T-cell (primary cell): ENCODE measurements at regions not wholly inside any gene's neighbourhood (a gene's known extent, or its start where the extent isn't known, plus 50 kb on each side); places are given as distances from the start of the nearest gene placed in this dataset.

Experiments
- ATAC-seq, 4 experiments: fragments of 200-7000 bp in 3 of 4; fragments of 150-1000 bp in 1 of 4; cut with Tn5 transposase; replicated peaks in 1 of 4; 1 replicate in 3 of 4; 2 replicates in 1 of 4; pipeline ENCODE4 v1.10.0; 2021; ENCODE audit warnings: moderate library complexity in 3 of 4, mild to moderate bottlenecking in 2 of 4, moderate number of reproducible peaks in 1 of 4
- CTCF ChIA-PET, 2 donors: fragments of 300-600 bp; sonication (Branson Sonifier 250); formaldehyde crosslinking; loops; one replicate each; lab custom pipeline; 2022; ENCODE audit warnings: antibody characterized with exemption in 2 of 2; lab: Charles Lee
- POLR2A ChIA-PET, 2 donors: fragments of 300-600 bp; sonication (Branson Sonifier 250); formaldehyde crosslinking; loops; one replicate each; lab custom pipeline; 2022; ENCODE audit warnings: antibody characterized with exemption in 2 of 2; lab: Charles Lee
- DNase-seq, 35 experiments: peaks; one replicate each; pipeline versions ENCODE4 v3.0.0 to v3.0.0-alpha.2; 2013 to 2023
- H3K27ac ChIP-seq: one replicate; pipeline ENCODE4 v1.5.1; 2013; ENCODE audit warnings: low read length
- H3K27me3 ChIP-seq, 2 experiments: replicated peaks in 1 of 2; 1 replicate in 1 of 2; 2 replicates in 1 of 2; pipeline versions ENCODE4 v1.6.1 to v1.7.0; 2013; ENCODE audit warnings: low read length in 1 of 2, mixed read lengths in 1 of 2; ENCODE audit not compliant: control insufficient read depth in 2 of 2, insufficient read depth in 2 of 2; ENCODE audit errors: extremely low read depth in 1 of 2
- H3K36me3 ChIP-seq, 2 donors: 1 replicate in 1 of 2; 2 replicates in 1 of 2; pipeline versions ENCODE4 v1.6.1 to v1.7.0; 2013; ENCODE audit warnings: low read length in 1 of 2; ENCODE audit not compliant: control insufficient read depth in 2 of 2, insufficient read depth in 1 of 2; ENCODE audit errors: extremely low read depth in 1 of 2
- H3K4me1 ChIP-seq, 2 experiments: 1 replicate in 1 of 2; 2 replicates in 1 of 2; pipeline versions ENCODE4 v1.6.1 to v1.7.0; 2013; ENCODE audit warnings: low read length in 2 of 2, mixed read lengths in 1 of 2; ENCODE audit not compliant: insufficient read depth in 2 of 2, control insufficient read depth in 1 of 2; ENCODE audit errors: extremely low read depth in 1 of 2
- H3K4me3 ChIP-seq, 2 donors: 1 replicate in 1 of 2; 2 replicates in 1 of 2; pipeline versions ENCODE4 v1.5.1 to v1.7.0; 2013; ENCODE audit warnings: mild to moderate bottlenecking in 2 of 2, low read length in 1 of 2, moderate library complexity in 1 of 2; ENCODE audit not compliant: control insufficient read depth in 1 of 2; ENCODE audit errors: extremely low read depth in 1 of 2
- H3K9me3 ChIP-seq: 2 replicates; pipeline ENCODE4 v1.7.0; 2013
- H3K27ac Mint-ChIP-seq, 2 donors: one replicate each; pipeline ENCODE4 v1.8.0; 2020 to 2021; ENCODE audit warnings: mild to moderate bottlenecking in 2 of 2, mixed read lengths in 2 of 2
- H3K27me3 Mint-ChIP-seq, 2 donors: one replicate each; pipeline ENCODE4 v1.8.0; 2021 to 2022; ENCODE audit warnings: mixed read lengths in 2 of 2
- H3K36me3 Mint-ChIP-seq: one replicate; pipeline ENCODE4 v1.8.0; 2021; ENCODE audit warnings: mixed read lengths
- H3K4me1 Mint-ChIP-seq, 3 donors: one replicate each; pipeline ENCODE4 v1.8.0; 2020 to 2022; ENCODE audit warnings: mixed read lengths in 3 of 3, mild to moderate bottlenecking in 1 of 3
- H3K4me3 Mint-ChIP-seq, 3 donors: one replicate each; pipeline ENCODE4 v1.8.0; 2020 to 2022; ENCODE audit warnings: mild to moderate bottlenecking in 3 of 3, mixed read lengths in 3 of 3, moderate library complexity in 3 of 3
- H3K9me3 Mint-ChIP-seq, 3 donors: one replicate each; pipeline ENCODE4 v1.8.0; 2020 to 2022; ENCODE audit warnings: mixed read lengths in 3 of 3
- WGBS: methylation state at CpG from one replicate; pipeline ENCODE4 v1.1.5; 2013; ENCODE audit warnings: missing lambda C conversion rate; ENCODE audit not compliant: insufficient coverage; 5-methylcytosine and 5-hydroxymethylcytosine counted together

- H3K4me3 ChIP-seq: no peak overlapping the region
- DNase-seq (peak in 1 of 35 experiments; percentile 20), ATAC-seq (no peak)
- no peaks in the 10 kb centered on the region for H3K4me1 ChIP-seq
- Mint-ChIP-seq H3K9me3 (no peaks in the 10 kb centered on the region), H3K36me3 (no peaks in the 10 kb centered on the region), H3K27ac (no peak overlapping the region), H3K4me3 (no peak overlapping the region), H3K27me3 (peaks cover 6 to 33% of the 10 kb centered on the region in 2 donors), H3K4me1 (no peaks in the 10 kb centered on the region)
- ChIA-PET POLR2A (no interaction called here), CTCF (no interaction called here)
- 89% methylated on average over 14 of the region's 20 CpGs for WGBS
- H3K27ac ChIP-seq: no peak overlapping the region
- H3K9me3 ChIP-seq: no peaks in the 10 kb centered on the region
- H3K36me3 ChIP-seq: no peaks in the 10 kb centered on the region
- H3K27me3 ChIP-seq: peaks cover 0 to 41% of the 10 kb centered on the region in 2 experiments
These were observed 134.2 kb upstream of the HS6ST1 start for GRCh38 chr2:128452536-128453530.

DNA sequence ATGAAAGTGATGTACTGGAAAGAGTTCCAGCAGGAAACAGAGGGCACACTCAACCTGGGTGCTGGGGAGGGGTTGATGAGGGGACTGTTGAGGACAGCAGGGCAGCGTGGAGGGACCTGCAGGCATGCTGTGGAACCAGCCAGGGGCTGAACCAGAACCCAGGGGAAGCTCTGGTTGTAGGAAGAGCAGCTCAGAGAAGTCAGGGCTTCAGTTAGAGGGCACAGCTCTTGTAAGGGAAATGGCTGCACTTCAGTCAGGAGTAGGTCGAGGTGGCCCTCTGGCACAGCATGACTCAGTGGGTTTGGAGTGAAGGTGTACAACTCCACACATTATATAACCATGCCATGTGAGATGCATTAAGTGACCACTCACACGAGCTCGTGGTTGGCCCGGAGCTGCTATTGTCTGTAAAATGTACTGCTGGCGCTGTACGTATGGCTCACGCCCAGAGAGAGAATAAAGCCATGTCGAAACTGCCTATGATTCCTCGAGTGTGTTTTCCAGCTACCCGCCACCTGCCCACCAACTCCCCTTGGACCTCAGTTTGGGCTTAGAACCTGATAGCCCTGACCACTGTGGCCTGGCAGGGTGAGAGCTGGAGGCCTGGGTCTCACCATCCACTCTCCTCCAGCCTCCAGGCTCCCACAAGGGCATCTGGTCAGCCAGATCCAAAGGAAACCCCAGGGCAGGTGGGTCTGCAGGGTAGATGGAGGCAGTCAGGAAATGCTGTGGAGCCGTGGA lies 136.5 kb upstream of the HS6ST1 start:
- Mint-ChIP-seq H3K9me3 (no peaks in the 10 kb centered on the region), H3K4me1 (no peaks in the 10 kb centered on the region), H3K36me3 (no peaks in the 10 kb centered on the region), H3K4me3 (no peak overlapping the region), H3K27me3 (peaks cover 6 to 38% of the 10 kb centered on the region in 2 donors), H3K27ac (no peak overlapping the region)
- H3K4me3 ChIP-seq: no peak overlapping the region
- POLR2A ChIA-PET: no interaction called here
- H3K4me1 ChIP-seq: no peaks in the 10 kb centered on the region
- CTCF ChIA-PET: no interaction called here
- peaks cover 0 to 36% of the 10 kb centered on the region in 2 experiments for H3K27me3 ChIP-seq
- H3K36me3 ChIP-seq: no peaks in the 10 kb centered on the region
- ATAC-seq (no peak), DNase-seq (peak in 1 of 35 experiments; percentile 12)
- H3K27ac ChIP-seq: no peak overlapping the region
- H3K9me3 ChIP-seq: no peaks in the 10 kb centered on the region
- WGBS: 87% methylated on average over 11 of the region's 12 CpGs

GRCh38 chr2:128455721-128456050 lies 137.0 kb upstream of the HS6ST1 start:
- no peak overlapping the region for H3K4me3 Mint-ChIP-seq
- Histone ChIP-seq H3K4me1 (no peaks in the 10 kb centered on the region), H3K27ac (no peak overlapping the region), H3K9me3 (no peaks in the 10 kb centered on the region), H3K36me3 (no peaks in the 10 kb centered on the region), H3K27me3 (peaks cover 0 to 36% of the 10 kb centered on the region in 2 experiments), H3K4me3 (no peak overlapping the region)
- ChIA-PET POLR2A (no interaction called here), CTCF (no interaction called here)
- H3K27ac Mint-ChIP-seq: no peak overlapping the region
- no peaks in the 10 kb centered on the region for H3K9me3 Mint-ChIP-seq
- no peak for DNase-seq
- peaks cover 6 to 38% of the 10 kb centered on the region in 2 donors for H3K27me3 Mint-ChIP-seq
- H3K36me3 Mint-ChIP-seq: no peaks in the 10 kb centered on the region
- no CpG with 5 or more reads among the region's 1 CpG for WGBS
- ATAC-seq: no peak
- no peaks in the 10 kb centered on the region for H3K4me1 Mint-ChIP-seq

GRCh38 chr2:128456281-128456680 lies 137.6 kb upstream of the HS6ST1 start:
- peak in 1 of 35 experiments; percentile 10 for DNase-seq
- H3K27me3 Mint-ChIP-seq: peaks cover 6 to 38% of the 10 kb centered on the region in 2 donors

GRCh38 chr2:128457006-128457604 lies 138.4 kb upstream of the HS6ST1 start:
- peaks cover 2 to 7% (median 5%) of the 10 kb centered on the region in 3 donors for H3K9me3 Mint-ChIP-seq
- H3K27ac ChIP-seq: no peak overlapping the region
- H3K4me3 ChIP-seq: no peak overlapping the region
- peaks cover 0 to 29% of the 10 kb centered on the region in 2 experiments for H3K27me3 ChIP-seq
- H3K4me3 Mint-ChIP-seq: no peak overlapping the region
- 95% methylated on average over 4 of the region's 4 CpGs for WGBS
- no peak for ATAC-seq
- peaks cover 6 to 34% of the 10 kb centered on the region in 2 donors for H3K27me3 Mint-ChIP-seq
- CTCF ChIA-PET: no interaction called here
- no peak overlapping the region for H3K27ac Mint-ChIP-seq
- H3K36me3 Mint-ChIP-seq: no peaks in the 10 kb centered on the region
- peak in 1 of 35 experiments; percentile 14 for DNase-seq
- POLR2A ChIA-PET: no interaction called here
- no peaks in the 10 kb centered on the region for H3K9me3 ChIP-seq
- H3K4me1 ChIP-seq: no peaks in the 10 kb centered on the region
- H3K36me3 ChIP-seq: no peaks in the 10 kb centered on the region
- H3K4me1 Mint-ChIP-seq: no peaks in the 10 kb centered on the region

More at GRCh38 chr2:128456281-128456680, 137.6 kb upstream of the HS6ST1 start:
- peaks cover 0 to under 1% (median 0%) of the 10 kb centered on the region in 3 donors for H3K9me3 Mint-ChIP-seq
- H3K4me1 ChIP-seq: no peaks in the 10 kb centered on the region
- CTCF ChIA-PET: no interaction called here
- H3K9me3 ChIP-seq: no peaks in the 10 kb centered on the region
- POLR2A ChIA-PET: no interaction called here
- H3K27ac ChIP-seq: no peak overlapping the region
- H3K36me3 ChIP-seq: no peaks in the 10 kb centered on the region
- no peak overlapping the region for H3K27ac Mint-ChIP-seq
- no peak overlapping the region for H3K4me3 Mint-ChIP-seq
- no peak overlapping the region for H3K4me3 ChIP-seq
- peaks cover 0 to 34% of the 10 kb centered on the region in 2 experiments for H3K27me3 ChIP-seq
- ATAC-seq: no peak
- 77% methylated on average over 5 of the region's 5 CpGs for WGBS
- H3K4me1 Mint-ChIP-seq: no peaks in the 10 kb centered on the region
- H3K36me3 Mint-ChIP-seq: no peaks in the 10 kb centered on the region

- H3K27me3 ChIP-seq: peaks cover 0 to 23% of the 10 kb centered on the region in 2 experiments
These were observed 139.0 kb upstream of the HS6ST1 start for GRCh38 chr2:128457716-128458115.

More at GRCh38 chr2:128457716-128458115, 139.0 kb upstream of the HS6ST1 start:
- no peaks in the 10 kb centered on the region for H3K36me3 ChIP-seq
- no peaks in the 10 kb centered on the region for H3K9me3 ChIP-seq
- no peaks in the 10 kb centered on the region for H3K4me1 ChIP-seq
- Mint-ChIP-seq H3K27ac (no peak overlapping the region), H3K4me1 (no peaks in the 10 kb centered on the region), H3K36me3 (no peaks in the 10 kb centered on the region), H3K4me3 (no peak overlapping the region), H3K27me3 (peaks cover 6 to 29% of the 10 kb centered on the region in 2 donors), H3K9me3 (peaks cover 2 to 7% (median 5%) of the 10 kb centered on the region in 3 donors)
- 100% methylated on average over 3 of the region's 5 CpGs for WGBS
- no peak overlapping the region for H3K27ac ChIP-seq
- DNase-seq (no peak), ATAC-seq (no peak)
- CTCF ChIA-PET: no interaction called here
- POLR2A ChIA-PET: no interaction called here
- no peak overlapping the region for H3K4me3 ChIP-seq
